GM21825 (cell line): ENCODE measurements at regions not wholly inside any gene's neighbourhood (a gene's known extent, or its start where the extent isn't known, plus 50 kb on each side); places are given as distances from the start of the nearest gene placed in this dataset.
"Not testable (repeated sequence)": the region's sequence is repeated elsewhere in the genome, so short reads cannot be mapped to it uniquely, and the experiment has no call there.

Source experiments
- ATAC-seq: cut with Tn5 transposase; IDR thresholded peaks from one replicate; pipeline ENCODE4 v1.9.1; 2021; ENCODE audit warnings: mild to moderate bottlenecking, moderate library complexity; ENCODE audit not compliant: unreplicated experiment

DNA sequence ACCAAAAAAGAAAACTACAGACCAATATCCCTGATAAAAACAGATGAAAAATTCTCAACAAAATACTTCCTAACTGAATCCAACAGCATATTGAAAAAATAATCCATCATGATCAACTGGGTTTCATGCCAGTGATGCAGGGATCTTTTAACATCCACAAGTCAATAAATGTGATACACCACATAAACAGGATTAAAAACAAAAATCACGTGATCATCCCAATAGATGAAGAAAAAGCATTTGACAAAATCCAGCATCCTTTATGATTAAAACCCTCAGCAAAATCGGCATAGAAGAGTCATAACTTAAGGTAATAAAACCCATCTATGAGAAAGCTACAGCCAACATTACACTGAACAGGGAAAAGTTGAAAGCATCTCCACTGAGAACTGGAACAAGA lies 107.5 kb downstream of the DCLK3 start:
- ATAC-seq = no peak

DNA sequence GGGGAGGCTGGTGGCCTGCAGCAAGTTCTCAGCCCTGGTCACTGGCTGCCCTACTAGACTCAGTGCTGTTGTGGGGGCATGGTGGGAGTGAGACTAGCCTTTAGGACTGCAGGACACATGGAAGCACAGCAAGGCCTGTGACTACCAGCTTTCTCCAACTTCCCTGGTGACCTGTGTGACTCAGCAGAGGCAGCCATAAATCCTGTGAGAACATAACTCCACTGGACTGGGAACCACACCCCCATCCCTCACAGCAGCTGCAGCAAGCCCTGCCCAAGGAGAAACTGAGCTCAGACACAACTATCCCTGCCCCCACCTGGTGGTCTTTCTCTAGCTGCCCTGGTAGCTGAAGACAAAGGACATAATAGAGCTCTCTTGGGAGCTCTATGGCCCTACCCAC lies 111.3 kb downstream of the DCLK3 start:
- no peak for ATAC-seq

GRCh38 chr3:36652104-36652503 lies 112.2 kb downstream of the DCLK3 start:
- no peak for ATAC-seq

GRCh38 chr3:36650271-36650671 lies 114.1 kb downstream of the DCLK3 start:
- no peak for ATAC-seq

- ATAC-seq = no peak
These were observed 115.2 kb downstream of the DCLK3 start for GRCh38 chr3:36649125-36649524.

DNA sequence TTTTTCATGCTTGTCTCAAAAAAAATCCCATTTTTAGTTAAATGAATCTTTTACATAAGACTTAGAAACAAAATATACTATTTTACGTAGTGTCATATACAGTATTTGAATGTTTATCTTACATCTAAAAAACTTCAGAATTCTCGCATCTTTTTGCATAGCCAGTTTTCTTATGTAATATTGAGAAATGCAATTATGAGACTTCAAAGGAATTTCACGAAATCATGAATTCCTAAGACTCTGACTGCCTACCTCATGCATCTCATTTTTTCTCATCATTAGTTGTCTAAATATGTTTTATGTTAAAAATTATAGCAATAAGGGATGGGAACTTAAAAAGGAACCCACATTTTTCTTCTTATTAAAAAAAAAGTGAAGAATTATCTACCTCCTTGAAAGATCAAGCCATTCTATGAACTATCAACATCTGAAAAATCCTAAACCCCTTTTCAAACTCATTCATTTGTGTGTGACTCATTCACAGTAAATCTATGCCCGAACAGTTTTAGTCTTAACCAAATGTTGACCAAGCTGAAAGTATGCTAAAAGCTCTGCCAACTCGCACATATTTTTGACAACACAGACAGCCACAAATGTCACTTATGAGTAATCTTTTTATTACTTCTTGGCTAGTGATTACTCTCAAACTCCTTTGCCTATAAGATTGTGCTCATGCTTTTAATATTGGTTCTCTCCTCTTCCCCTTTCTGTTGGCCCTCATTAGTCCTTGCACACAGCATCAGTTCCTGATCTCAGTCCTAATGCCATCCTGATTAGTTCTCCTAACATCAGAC lies 115.9 kb downstream of the DCLK3 start:
- peak; percentile 73 for ATAC-seq

GRCh38 chr3:36647423-36647853 lies 116.9 kb downstream of the DCLK3 start:
- no peak for ATAC-seq

GRCh38 chr3:36643192-36643591 lies 121.2 kb downstream of the DCLK3 start:
- no peak for ATAC-seq

GRCh38 chr3:36635731-36636130 lies 128.6 kb downstream of the DCLK3 start:
- ATAC-seq = no peak

DNA sequence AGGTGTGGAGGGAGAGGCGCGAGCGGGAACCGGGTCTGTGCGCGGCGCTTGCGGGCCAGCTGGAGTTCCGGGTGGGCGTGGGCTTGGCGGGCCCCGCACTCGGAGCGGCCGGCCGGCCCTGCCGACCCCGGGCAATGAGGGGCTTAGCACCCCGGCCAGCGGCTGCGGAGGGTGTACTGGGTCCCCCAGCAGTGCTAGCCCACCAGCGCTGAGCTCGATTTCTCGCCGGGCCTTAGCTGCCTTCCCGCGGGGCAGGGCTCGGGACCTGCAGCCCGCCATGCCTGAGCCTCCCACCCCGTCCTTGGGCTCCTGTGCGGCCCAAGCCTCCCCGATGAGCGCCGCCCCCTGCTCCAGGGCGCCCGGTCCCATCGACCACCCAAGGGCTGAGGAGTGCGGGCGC lies 130.5 kb downstream of the DCLK3 start:
- ATAC-seq = not testable (repeated sequence)

GRCh38 chr3:36633060-36633459 lies 131.3 kb downstream of the DCLK3 start:
- ATAC-seq = no peak

- no peak for ATAC-seq
These were observed 132.8 kb downstream of the DCLK3 start for GRCh38 chr3:36631549-36631948.

GRCh38 chr3:36615861-36616260 lies 148.5 kb downstream of the DCLK3 start:
- ATAC-seq = no peak

- no peak for ATAC-seq
These were observed 157.2 kb downstream of the DCLK3 start for GRCh38 chr3:36606871-36607765.

- ATAC-seq = no peak
These were observed 160.9 kb downstream of the DCLK3 start for GRCh38 chr3:36603423-36603822.

DNA sequence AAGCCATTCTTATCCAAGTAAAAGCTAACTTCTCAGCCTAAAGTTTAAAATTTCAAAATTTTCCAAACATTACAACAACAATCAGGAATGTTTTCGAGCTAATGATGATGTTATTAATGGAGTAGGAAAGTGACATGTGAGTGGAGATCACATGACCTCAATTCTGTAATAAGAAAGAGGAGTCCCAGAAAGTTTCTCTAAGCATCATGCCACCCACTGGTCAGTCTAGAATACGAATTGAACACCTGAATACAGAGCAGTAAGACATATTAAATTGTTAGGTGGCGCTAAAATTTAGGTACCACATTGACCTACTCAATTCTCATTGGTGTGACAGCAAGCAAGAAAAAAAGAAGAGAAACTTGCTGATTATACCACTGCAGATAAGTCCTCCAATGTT lies 163.9 kb downstream of the DCLK3 start:
- no peak for ATAC-seq
